GM12874 (cell line): ENCODE measurements at regions not wholly inside any gene's neighbourhood (a gene's known extent, or its start where the extent isn't known, plus 50 kb on each side); places are given as distances from the start of the nearest gene placed in this dataset.

Experiments used
- TF ChIP-seq, protein P1 (sequence below): IDR thresholded peaks from 2 replicates; pipeline ENCODE4 v1.5.1; 2011; ENCODE audit warnings: low read depth, mild to moderate bottlenecking, control low read depth, low read length, moderate library complexity; ENCODE audit not compliant: insufficient read depth

DNA sequence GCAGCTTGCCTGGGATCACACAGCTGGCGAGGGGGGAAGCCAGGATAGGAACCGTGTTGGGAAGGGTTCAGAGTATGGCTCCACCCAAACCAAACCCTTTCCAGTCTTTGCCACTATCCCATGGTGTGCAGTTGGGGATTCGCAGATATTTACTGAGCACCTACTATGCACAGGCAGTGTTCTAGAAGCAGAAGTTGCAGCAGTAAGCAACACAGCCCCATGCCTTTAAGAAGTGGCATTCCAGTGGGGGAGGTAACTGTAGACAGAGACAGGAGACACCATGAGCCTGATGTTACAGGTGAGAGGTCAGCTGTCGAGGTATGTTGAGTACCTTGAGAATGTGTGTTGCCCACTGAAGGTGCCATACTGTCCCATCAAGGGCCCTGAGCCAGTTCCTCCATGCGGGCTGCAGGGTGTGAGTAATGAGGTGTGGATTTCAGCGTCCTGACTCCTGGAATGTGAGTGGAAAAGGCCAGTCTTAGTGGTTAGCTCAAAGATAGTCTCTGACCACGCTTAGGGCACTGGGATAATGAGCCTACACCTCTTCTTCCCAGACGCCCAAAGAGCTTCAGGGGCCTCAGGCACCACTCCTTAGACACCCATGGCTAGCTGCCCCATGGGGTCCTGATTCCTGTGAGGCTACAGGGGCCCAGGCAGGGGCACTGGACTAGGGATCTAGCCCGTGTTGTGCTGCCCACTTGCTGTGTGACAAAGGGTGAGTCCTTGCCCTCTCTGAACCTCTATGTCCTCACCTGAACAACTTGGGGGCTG, 71.8 kb upstream of the TP53I11 start:
- TF ChIP-seq, protein P1, sequence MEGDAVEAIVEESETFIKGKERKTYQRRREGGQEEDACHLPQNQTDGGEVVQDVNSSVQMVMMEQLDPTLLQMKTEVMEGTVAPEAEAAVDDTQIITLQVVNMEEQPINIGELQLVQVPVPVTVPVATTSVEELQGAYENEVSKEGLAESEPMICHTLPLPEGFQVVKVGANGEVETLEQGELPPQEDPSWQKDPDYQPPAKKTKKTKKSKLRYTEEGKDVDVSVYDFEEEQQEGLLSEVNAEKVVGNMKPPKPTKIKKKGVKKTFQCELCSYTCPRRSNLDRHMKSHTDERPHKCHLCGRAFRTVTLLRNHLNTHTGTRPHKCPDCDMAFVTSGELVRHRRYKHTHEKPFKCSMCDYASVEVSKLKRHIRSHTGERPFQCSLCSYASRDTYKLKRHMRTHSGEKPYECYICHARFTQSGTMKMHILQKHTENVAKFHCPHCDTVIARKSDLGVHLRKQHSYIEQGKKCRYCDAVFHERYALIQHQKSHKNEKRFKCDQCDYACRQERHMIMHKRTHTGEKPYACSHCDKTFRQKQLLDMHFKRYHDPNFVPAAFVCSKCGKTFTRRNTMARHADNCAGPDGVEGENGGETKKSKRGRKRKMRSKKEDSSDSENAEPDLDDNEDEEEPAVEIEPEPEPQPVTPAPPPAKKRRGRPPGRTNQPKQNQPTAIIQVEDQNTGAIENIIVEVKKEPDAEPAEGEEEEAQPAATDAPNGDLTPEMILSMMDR = no peak

- TF ChIP-seq, protein P1 = no peak
These were observed 72.3 kb upstream of the TP53I11 start for GRCh38 chr11:45023065-45023365.

- TF ChIP-seq, protein P1 = no peak
These were observed 73.6 kb upstream of the TP53I11 start for GRCh38 chr11:45024316-45024715.

GRCh38 chr11:45024846-45025588, 74.3 kb upstream of the TP53I11 start:
- TF ChIP-seq, protein P1 = no peak

DNA sequence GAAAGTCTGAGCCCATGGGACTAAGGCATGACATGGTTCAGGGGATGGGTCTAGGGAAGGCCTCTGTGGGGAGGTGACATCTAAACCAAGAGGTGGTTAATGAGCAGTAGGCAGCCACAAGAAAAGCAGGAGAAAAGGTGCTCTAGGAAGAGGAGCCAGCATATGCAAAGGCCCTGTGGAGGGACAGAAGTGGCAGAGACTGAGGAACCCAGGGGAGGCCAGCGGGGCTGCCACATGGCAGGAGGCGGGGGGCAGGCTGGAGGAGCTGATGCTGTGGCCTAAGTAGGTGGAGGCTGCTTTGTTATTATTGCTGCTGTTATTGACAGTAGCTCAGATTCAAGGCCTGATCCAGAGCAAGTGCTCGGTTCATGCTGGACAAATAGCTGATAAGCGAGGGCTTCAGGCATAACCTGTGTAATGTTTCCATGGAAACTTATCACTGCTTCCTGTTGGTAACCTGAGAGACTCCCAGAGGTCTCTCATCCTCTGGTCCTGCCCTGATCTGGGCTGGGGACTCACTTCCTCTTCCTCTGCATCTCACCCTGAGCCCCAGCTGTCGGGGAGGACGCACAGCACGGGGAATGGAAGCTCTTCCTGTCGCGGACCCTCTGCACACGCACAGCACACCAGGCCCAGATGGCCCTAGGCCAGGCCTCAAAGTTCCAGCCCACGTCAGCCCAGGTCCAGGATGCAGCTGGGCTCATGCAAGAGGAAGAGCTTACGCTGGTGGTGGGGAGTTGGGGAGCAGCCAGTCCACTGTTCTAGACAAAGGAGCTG, 75.2 kb upstream of the TP53I11 start:
- TF ChIP-seq, protein P1 = no peak

GRCh38 chr11:45026835-45027234, 76.2 kb upstream of the TP53I11 start:
- TF ChIP-seq, protein P1 = no peak

- TF ChIP-seq, protein P1 = no peak
These were observed 76.6 kb upstream of the TP53I11 start for GRCh38 chr11:45027312-45027711.
